Mucosa of descending colon (tissue), 3 donors: ENCODE measurements at regions not wholly inside any gene's neighbourhood (a gene's known extent, or its start where the extent isn't known, plus 50 kb on each side); places are given as distances from the start of the nearest gene placed in this dataset.

Experiments
- ATAC-seq: fragments of 200-7000 bp; cut with Tn5 transposase; one replicate; pipeline ENCODE4 v1.9.1; 2020; ENCODE audit warnings: mild to moderate bottlenecking, moderate library complexity
- DNase-seq, 3 donors: peaks; one replicate each; pipeline ENCODE4 v3.0.0-alpha.2; 2020
- H3K36me3 ChIP-seq: fragments of 200-600 bp; one replicate; pipeline ENCODE4 v1.8.0; 2021; ENCODE audit warnings: low read depth, mild to moderate bottlenecking
- H3K4me1 ChIP-seq: fragments of 200-600 bp; one replicate; pipeline ENCODE4 v1.8.0; 2021; ENCODE audit warnings: low read depth, mild to moderate bottlenecking
- H3K4me3 ChIP-seq: fragments of 200-600 bp; one replicate; pipeline ENCODE4 v1.8.0; 2021; ENCODE audit warnings: mild to moderate bottlenecking
- H3K9me3 ChIP-seq: fragments of 200-600 bp; one replicate; pipeline ENCODE4 v1.8.0; 2021; ENCODE audit warnings: mild to moderate bottlenecking
- intact Hi-C, 2 donors: fragments of 100-400 bp; cut with DNase I in 1 of 2; cut with micrococcal nuclease in 1 of 2; formaldehyde crosslinking; loops; one replicate each; pipeline versions ENCODE4 v1.11.0 to v1.11.1; 2022; cut with DNase I, micrococcal nuclease
- TF ChIP-seq, protein P1 (sequence below): fragments of 200-600 bp; IDR thresholded peaks from one replicate; pipeline ENCODE4 v1.8.0; 2022; ENCODE audit warnings: antibody characterized with exemption, mild to moderate bottlenecking
- donor health status: DM: no; HTN: no; CAD: no; lungs with moderate emphysema.
- donor health status: DM: no; HTN: no; CAD: no.
- donor health status: DM: no; HTN: yes; CAD: no.

DNA sequence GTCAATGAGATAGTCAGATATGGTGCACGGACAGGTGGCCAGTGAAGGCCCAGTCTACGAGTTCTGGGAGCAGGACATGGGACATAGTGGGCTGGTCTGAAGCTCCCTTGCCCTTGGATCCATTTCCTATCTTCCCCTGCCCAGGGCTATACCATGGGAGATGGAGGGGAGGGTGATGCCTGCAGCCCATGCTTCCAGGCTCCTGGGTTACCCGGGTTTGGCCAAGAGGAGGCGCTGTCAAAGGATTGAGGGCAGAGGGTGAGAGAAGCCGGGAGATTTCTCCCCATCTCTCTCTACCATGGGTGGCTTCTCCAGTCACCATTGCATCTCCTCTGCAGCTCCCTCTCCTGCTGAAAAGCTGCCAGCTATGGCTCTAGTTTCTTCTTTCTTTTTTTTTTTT, 52.8 kb upstream of the LHX5 start:
- DNase-seq: no peak
- Histone ChIP-seq H3K9me3 (no peaks in the 10 kb centered on the region), H3K4me3 (no peak overlapping the region), H3K4me1 (no peaks in the 10 kb centered on the region), H3K36me3 (no peaks in the 10 kb centered on the region)
- TF ChIP-seq, protein P1, sequence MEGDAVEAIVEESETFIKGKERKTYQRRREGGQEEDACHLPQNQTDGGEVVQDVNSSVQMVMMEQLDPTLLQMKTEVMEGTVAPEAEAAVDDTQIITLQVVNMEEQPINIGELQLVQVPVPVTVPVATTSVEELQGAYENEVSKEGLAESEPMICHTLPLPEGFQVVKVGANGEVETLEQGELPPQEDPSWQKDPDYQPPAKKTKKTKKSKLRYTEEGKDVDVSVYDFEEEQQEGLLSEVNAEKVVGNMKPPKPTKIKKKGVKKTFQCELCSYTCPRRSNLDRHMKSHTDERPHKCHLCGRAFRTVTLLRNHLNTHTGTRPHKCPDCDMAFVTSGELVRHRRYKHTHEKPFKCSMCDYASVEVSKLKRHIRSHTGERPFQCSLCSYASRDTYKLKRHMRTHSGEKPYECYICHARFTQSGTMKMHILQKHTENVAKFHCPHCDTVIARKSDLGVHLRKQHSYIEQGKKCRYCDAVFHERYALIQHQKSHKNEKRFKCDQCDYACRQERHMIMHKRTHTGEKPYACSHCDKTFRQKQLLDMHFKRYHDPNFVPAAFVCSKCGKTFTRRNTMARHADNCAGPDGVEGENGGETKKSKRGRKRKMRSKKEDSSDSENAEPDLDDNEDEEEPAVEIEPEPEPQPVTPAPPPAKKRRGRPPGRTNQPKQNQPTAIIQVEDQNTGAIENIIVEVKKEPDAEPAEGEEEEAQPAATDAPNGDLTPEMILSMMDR: no peak
- ATAC-seq: no peak
- intact Hi-C loops: no loop called here

DNA sequence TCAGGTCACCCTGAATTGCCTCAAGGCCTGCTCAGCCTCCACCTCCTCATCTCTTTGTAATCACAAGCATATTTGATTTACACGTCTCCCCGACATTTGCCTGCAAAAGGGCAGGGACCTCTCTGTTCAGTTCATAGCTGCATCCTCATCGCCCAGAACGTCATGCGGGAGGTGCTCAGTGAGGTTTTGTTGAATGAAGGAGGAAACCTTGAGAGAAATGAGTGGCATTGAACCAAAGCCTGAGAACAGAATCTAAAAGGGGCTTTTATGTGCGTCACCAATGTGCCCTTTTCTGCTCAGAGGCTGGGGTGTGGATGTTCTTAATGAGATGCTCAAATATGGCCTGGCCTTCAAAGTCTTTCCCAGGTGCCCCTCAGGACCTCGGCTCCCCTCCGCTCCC, 50.0 kb upstream of the LHX5 start:
- Histone ChIP-seq H3K9me3 (no peaks in the 10 kb centered on the region), H3K4me3 (no peak overlapping the region), H3K4me1 (no peaks in the 10 kb centered on the region), H3K36me3 (no peaks in the 10 kb centered on the region)
- ATAC-seq (no peak), DNase-seq (no peak)
- intact Hi-C loops: no loop called here
- TF ChIP-seq, protein P1: no peak
